Breast epithelium (tissue), 4 donors: ENCODE measurements at regions not wholly inside any gene's neighbourhood (a gene's known extent, or its start where the extent isn't known, plus 50 kb on each side); places are given as distances from the start of the nearest gene placed in this dataset.
A peak's percentile ranks its signal among the peaks of the same experiment; 100 is the strongest.

ENCODE experiments used
- DNase-seq, 2 donors: peaks; one replicate each; pipeline ENCODE4 v3.0.0-alpha.2; 2019; ENCODE audit warnings: low spot score in 2 of 2
- H3K27ac ChIP-seq, 2 donors: fragments of 200-600 bp; sonication (generic) in 1 of 2; one replicate each; pipeline ENCODE4 v1.5.1; 2016 to 2019; ENCODE audit warnings: mild to moderate bottlenecking in 1 of 2
- H3K27me3 ChIP-seq, 2 donors: fragments of 200-600 bp; sonication (generic) in 1 of 2; one replicate each; pipeline versions ENCODE4 v1.5.1 to v1.6.0; 2017 to 2019; ENCODE audit warnings: control low read depth in 1 of 2, mild to moderate bottlenecking in 1 of 2
- H3K36me3 ChIP-seq: fragments of 200-600 bp; one replicate; pipeline ENCODE4 v1.5.1; 2019
- H3K4me1 ChIP-seq, 2 donors: fragments of 200-600 bp; sonication (generic); one replicate each; pipeline ENCODE4 v1.5.1; 2016 to 2019; ENCODE audit warnings: control low read depth in 1 of 2
- H3K4me3 ChIP-seq, 3 donors: fragments of 200-600 bp; sonication (generic); 1 replicate in 2 of 3; 2 replicates in 1 of 3; pipeline ENCODE4 v1.5.1; 2016 to 2019; ENCODE audit warnings: mild to moderate bottlenecking in 3 of 3, moderate library complexity in 2 of 3
- H3K9me3 ChIP-seq, 2 donors: fragments of 200-600 bp; sonication (generic) in 1 of 2; one replicate each; pipeline ENCODE4 v1.5.1; 2016 to 2019; ENCODE audit warnings: control low read depth in 1 of 2
- CTCF ChIP-seq, 3 donors: fragments of 450-650 bp; IDR thresholded peaks; one replicate each; pipeline ENCODE4 v1.5.1; 2016 to 2017; ENCODE audit warnings: antibody characterized with exemption in 3 of 3, mild to moderate bottlenecking in 3 of 3, moderate library complexity in 3 of 3
- POLR2A ChIP-seq: fragments of 450-650 bp; IDR thresholded peaks from one replicate; pipeline ENCODE4 v1.6.1; 2016; ENCODE audit warnings: antibody characterized with exemption, mild to moderate bottlenecking, moderate library complexity
- POLR2AphosphoS5 ChIP-seq, 3 donors: sonication (generic); formaldehyde crosslinking; IDR thresholded peaks; one replicate each; pipeline ENCODE4 v1.6.1; 2017; ENCODE audit warnings: antibody characterized with exemption in 3 of 3
- intact Hi-C: fragments of 100-400 bp; cut with DNase I; formaldehyde crosslinking; loops from one replicate; pipeline ENCODE4 v1.15.1; 2023; ENCODE audit warnings: low total_unique reads

GRCh38 chr22:48366056-48366455, 1461.6 kb downstream of the BRD1 start:
- no peak overlapping the region for H3K4me3 ChIP-seq
- H3K9me3 ChIP-seq = no peaks in the 10 kb centered on the region
- peaks cover 0 to 5% of the 10 kb centered on the region in 2 donors for H3K27me3 ChIP-seq
- H3K27ac ChIP-seq = no peak overlapping the region
- DNase-seq = no peak
- no peak for TF ChIP-seq POLR2A
- TF ChIP-seq CTCF (IDR thresholded peaks at IDR 0.05) = no peak
- no peak for TF ChIP-seq POLR2AphosphoS5 (IDR thresholded peaks at IDR 0.05)
- H3K36me3 ChIP-seq = no peaks in the 10 kb centered on the region
- H3K4me1 ChIP-seq = no peaks in the 10 kb centered on the region
- intact Hi-C loops = no loop called here

GRCh38 chr22:48365386-48365785, 1462.3 kb downstream of the BRD1 start:
- peaks cover 0 to 9% of the 10 kb centered on the region in 2 donors for H3K27me3 ChIP-seq
- TF ChIP-seq POLR2A (no peak), POLR2AphosphoS5 (IDR thresholded peaks at IDR 0.05) (no peak), CTCF (IDR thresholded peaks at IDR 0.05) (no peak)
- H3K36me3 ChIP-seq = no peaks in the 10 kb centered on the region
- H3K27ac ChIP-seq = no peak overlapping the region
- no peaks in the 10 kb centered on the region for H3K4me1 ChIP-seq
- intact Hi-C loops = loop anchor here (1.0 kb wide), 1 partner anchor 23 kb away; no protein-coding TSS in a partner anchor
- H3K4me3 ChIP-seq = no peak overlapping the region
- no peaks in the 10 kb centered on the region for H3K9me3 ChIP-seq
- peak in 1 of 2 donors; percentile 33 for DNase-seq

GRCh38 chr22:48362721-48363404, 1464.8 kb downstream of the BRD1 start:
- no peak overlapping the region for H3K4me3 ChIP-seq
- intact Hi-C loops = no loop called here
- no peak for TF ChIP-seq POLR2A
- TF ChIP-seq POLR2AphosphoS5 (IDR thresholded peaks at IDR 0.05) = no peak
- TF ChIP-seq CTCF (IDR thresholded peaks at IDR 0.05) = no peak
- no peak overlapping the region for H3K27ac ChIP-seq
- H3K9me3 ChIP-seq = no peaks in the 10 kb centered on the region
- H3K4me1 ChIP-seq = no peaks in the 10 kb centered on the region
- H3K27me3 ChIP-seq = peaks cover 0 to 20% of the 10 kb centered on the region in 2 donors
- H3K36me3 ChIP-seq = no peaks in the 10 kb centered on the region
- DNase-seq = peak in 1 of 2 donors; percentile 27

GRCh38 chr22:48361099-48361639, 1466.5 kb downstream of the BRD1 start:
- TF ChIP-seq POLR2A (no peak), POLR2AphosphoS5 (IDR thresholded peaks at IDR 0.05) (no peak), CTCF (IDR thresholded peaks at IDR 0.05) (no peak)
- H3K27ac ChIP-seq = no peak overlapping the region
- no peaks in the 10 kb centered on the region for H3K4me1 ChIP-seq
- DNase-seq = no peak
- no peaks in the 10 kb centered on the region for H3K36me3 ChIP-seq
- intact Hi-C loops = no loop called here
- H3K4me3 ChIP-seq = no peak overlapping the region
- H3K27me3 ChIP-seq = peaks cover 0 to 28% of the 10 kb centered on the region in 2 donors
- no peaks in the 10 kb centered on the region for H3K9me3 ChIP-seq

GRCh38 chr22:48359613-48359965, 1468.1 kb downstream of the BRD1 start:
- no peak overlapping the region for H3K27ac ChIP-seq
- H3K9me3 ChIP-seq = no peaks in the 10 kb centered on the region
- no peaks in the 10 kb centered on the region for H3K36me3 ChIP-seq
- TF ChIP-seq CTCF (IDR thresholded peaks at IDR 0.05) (no peak), POLR2A (no peak), POLR2AphosphoS5 (IDR thresholded peaks at IDR 0.05) (no peak)
- intact Hi-C loops = no loop called here
- H3K27me3 ChIP-seq = peaks cover 0 to 39% of the 10 kb centered on the region in 2 donors
- no peak overlapping the region for H3K4me3 ChIP-seq
- no peak for DNase-seq
- no peaks in the 10 kb centered on the region for H3K4me1 ChIP-seq
